Astrocyte (in vitro differentiated cells and primary cell): ENCODE measurements at regions not wholly inside any gene's neighbourhood (a gene's known extent, or its start where the extent isn't known, plus 50 kb on each side); places are given as distances from the start of the nearest gene placed in this dataset.

Experiments
- DNase-seq: peaks from one replicate; pipeline ENCODE4 v3.0.0-alpha.2; 2010; ENCODE audit warnings: low read depth
- FAIRE-seq: peaks from 2 replicates; lab custom pipeline; 2011; peaks lifted over from hg19 to GRCh38; lab: Jason Lieb, UNC
- H2AFZ ChIP-seq: 2 replicates; pipeline ENCODE4 v1.6.0; 2012; ENCODE audit warnings: low read depth, low read length, inconsistent platforms
- H3K27ac ChIP-seq: 2 replicates; pipeline ENCODE4 v1.5.1; 2011; ENCODE audit warnings: low read depth, low read length, inconsistent platforms
- H3K27me3 ChIP-seq: 2 replicates; pipeline ENCODE4 v1.6.0; 2011; ENCODE audit warnings: low read length, inconsistent platforms; ENCODE audit not compliant: insufficient read depth
- H3K36me3 ChIP-seq: 2 replicates; pipeline ENCODE4 v1.5.1; 2011; ENCODE audit warnings: low read length, inconsistent platforms; ENCODE audit not compliant: insufficient read depth
- H3K4me1 ChIP-seq: 2 replicates; pipeline ENCODE4 v1.5.1; 2011; ENCODE audit warnings: low read length, inconsistent platforms; ENCODE audit not compliant: insufficient read depth
- H3K4me2 ChIP-seq: 2 replicates; pipeline ENCODE4 v1.6.0; 2012; ENCODE audit warnings: low read length, inconsistent platforms
- H3K4me3 ChIP-seq: 2 replicates; pipeline ENCODE4 v1.5.1; 2011; ENCODE audit warnings: low read depth, mild to moderate bottlenecking, low read length, inconsistent platforms; ENCODE audit not compliant: insufficient read depth
- H3K79me2 ChIP-seq: 2 replicates; pipeline ENCODE4 v1.6.0; 2012; ENCODE audit warnings: mild to moderate bottlenecking, low read length, inconsistent platforms; ENCODE audit not compliant: insufficient read depth
- H3K9ac ChIP-seq: 2 replicates; pipeline ENCODE4 v1.6.0; 2012; ENCODE audit warnings: mild to moderate bottlenecking, low read length, inconsistent platforms
- H3K9me3 ChIP-seq: 2 replicates; pipeline ENCODE4 v1.5.1; 2012; ENCODE audit warnings: low read depth, mild to moderate bottlenecking, low read length, inconsistent platforms; ENCODE audit not compliant: insufficient read depth
- H4K20me1 ChIP-seq: 2 replicates; pipeline ENCODE4 v1.6.0; 2012; ENCODE audit warnings: low read length, inconsistent platforms; ENCODE audit not compliant: insufficient read depth
- H3K27ac Mint-ChIP-seq: one replicate; pipeline ENCODE4 v1.8.0; 2021; ENCODE audit warnings: mild to moderate bottlenecking, mixed read lengths; ENCODE audit not compliant: unreplicated experiment
- H3K27me3 Mint-ChIP-seq: one replicate; pipeline ENCODE4 v1.8.0; 2021; ENCODE audit warnings: low read depth, mixed read lengths; ENCODE audit not compliant: unreplicated experiment
- H3K36me3 Mint-ChIP-seq: one replicate; pipeline ENCODE4 v1.8.0; 2021; ENCODE audit warnings: low read depth, mixed read lengths; ENCODE audit not compliant: unreplicated experiment
- H3K4me1 Mint-ChIP-seq: one replicate; pipeline ENCODE4 v1.8.0; 2021; ENCODE audit warnings: low read depth, mixed read lengths; ENCODE audit not compliant: unreplicated experiment
- H3K4me3 Mint-ChIP-seq: one replicate; pipeline ENCODE4 v1.8.0; 2021; ENCODE audit warnings: mild to moderate bottlenecking, moderate library complexity, mixed read lengths; ENCODE audit not compliant: unreplicated experiment
- H3K9me3 Mint-ChIP-seq: one replicate; pipeline ENCODE4 v1.8.0; 2021; ENCODE audit warnings: mild to moderate bottlenecking, mixed read lengths; ENCODE audit not compliant: unreplicated experiment
- CTCF ChIP-seq: IDR thresholded peaks from 2 replicates; pipeline ENCODE4 v1.5.1; 2011; ENCODE audit warnings: low read depth, mild to moderate bottlenecking, inconsistent platforms, low read length, moderate library complexity; ENCODE audit not compliant: insufficient read depth
- EZH2 ChIP-seq: IDR thresholded peaks from 2 replicates; pipeline ENCODE4 v1.6.1; 2012; ENCODE audit warnings: mild to moderate bottlenecking, low read length, inconsistent platforms; ENCODE audit not compliant: insufficient read depth

GRCh38 chr9:95740217-95741004 lies 135.1 kb upstream of the ERCC6L2 start:
- H3K9ac ChIP-seq, result no peak overlapping the region
- H3K4me2 ChIP-seq, result no peak overlapping the region
- no peak overlapping the region for H3K4me3 Mint-ChIP-seq
- H3K27me3 Mint-ChIP-seq, result peaks cover 32% of the 10 kb centered on the region
- H3K4me1 Mint-ChIP-seq, result no peaks in the 10 kb centered on the region
- no peak overlapping the region for H2AFZ ChIP-seq
- H3K9me3 ChIP-seq, result no peaks in the 10 kb centered on the region
- H3K9me3 Mint-ChIP-seq, result no peaks in the 10 kb centered on the region
- FAIRE-seq, result no peak
- H3K36me3 Mint-ChIP-seq, result peaks cover 2% of the 10 kb centered on the region
- no peak overlapping the region for H3K27ac Mint-ChIP-seq
- no peak for DNase-seq
- no peaks in the 10 kb centered on the region for H3K36me3 ChIP-seq
- TF ChIP-seq EZH2 (no peak), CTCF (no peak)
- H4K20me1 ChIP-seq, result no peaks in the 10 kb centered on the region
- no peaks in the 10 kb centered on the region for H3K4me1 ChIP-seq
- H3K27me3 ChIP-seq, result peaks cover 4% of the 10 kb centered on the region
- H3K79me2 ChIP-seq, result no peaks in the 10 kb centered on the region
- no peak overlapping the region for H3K4me3 ChIP-seq
- H3K27ac ChIP-seq, result no peak overlapping the region

GRCh38 chr9:95738438-95738837 lies 137.1 kb upstream of the ERCC6L2 start:
- H3K27ac Mint-ChIP-seq, result no peak overlapping the region
- Histone ChIP-seq H3K4me1 (no peaks in the 10 kb centered on the region), H3K79me2 (no peaks in the 10 kb centered on the region), H2AFZ (no peak overlapping the region), H3K27me3 (peaks cover 8% of the 10 kb centered on the region), H3K4me3 (no peak overlapping the region), H3K36me3 (no peaks in the 10 kb centered on the region), H3K27ac (no peak overlapping the region), H3K9ac (no peak overlapping the region), H3K4me2 (no peak overlapping the region), H4K20me1 (no peaks in the 10 kb centered on the region), H3K9me3 (no peaks in the 10 kb centered on the region)
- FAIRE-seq (no peak), DNase-seq (no peak)
- H3K36me3 Mint-ChIP-seq, result peaks cover 2% of the 10 kb centered on the region
- no peaks in the 10 kb centered on the region for H3K4me1 Mint-ChIP-seq
- no peak overlapping the region for H3K4me3 Mint-ChIP-seq
- TF ChIP-seq EZH2 (no peak), CTCF (no peak)
- H3K27me3 Mint-ChIP-seq, result peaks cover 34% of the 10 kb centered on the region
- no peaks in the 10 kb centered on the region for H3K9me3 Mint-ChIP-seq

- no peak for TF ChIP-seq CTCF
- TF ChIP-seq EZH2, result no peak
- H3K4me3 Mint-ChIP-seq, result no peak overlapping the region
- Histone ChIP-seq H3K27me3 (peaks cover 13% of the 10 kb centered on the region), H3K4me3 (no peak overlapping the region), H4K20me1 (no peaks in the 10 kb centered on the region), H2AFZ (no peak overlapping the region), H3K9me3 (no peaks in the 10 kb centered on the region), H3K4me2 (no peak overlapping the region), H3K4me1 (no peaks in the 10 kb centered on the region), H3K9ac (no peak overlapping the region), H3K27ac (no peak overlapping the region), H3K36me3 (no peaks in the 10 kb centered on the region), H3K79me2 (no peaks in the 10 kb centered on the region)
- H3K4me1 Mint-ChIP-seq, result no peaks in the 10 kb centered on the region
- no peak for DNase-seq
- no peak for FAIRE-seq
- H3K9me3 Mint-ChIP-seq, result peaks cover 2% of the 10 kb centered on the region
- H3K27ac Mint-ChIP-seq, result no peak overlapping the region
- peaks cover 2% of the 10 kb centered on the region for H3K36me3 Mint-ChIP-seq
- H3K27me3 Mint-ChIP-seq, result peaks cover 36% of the 10 kb centered on the region
These were observed 138.5 kb upstream of the ERCC6L2 start for GRCh38 chr9:95736891-95737522.
